ENCODE measurements at regions not wholly inside any gene's neighbourhood (a gene's known extent, or its start where the extent isn't known, plus 50 kb on each side); places are given as distances from the start of the nearest gene placed in this dataset.

GRCh38 chr4:160286051-160286450 lies 1183.2 kb downstream of the RAPGEF2 start:
- TF ChIP-seq, protein P1, sequence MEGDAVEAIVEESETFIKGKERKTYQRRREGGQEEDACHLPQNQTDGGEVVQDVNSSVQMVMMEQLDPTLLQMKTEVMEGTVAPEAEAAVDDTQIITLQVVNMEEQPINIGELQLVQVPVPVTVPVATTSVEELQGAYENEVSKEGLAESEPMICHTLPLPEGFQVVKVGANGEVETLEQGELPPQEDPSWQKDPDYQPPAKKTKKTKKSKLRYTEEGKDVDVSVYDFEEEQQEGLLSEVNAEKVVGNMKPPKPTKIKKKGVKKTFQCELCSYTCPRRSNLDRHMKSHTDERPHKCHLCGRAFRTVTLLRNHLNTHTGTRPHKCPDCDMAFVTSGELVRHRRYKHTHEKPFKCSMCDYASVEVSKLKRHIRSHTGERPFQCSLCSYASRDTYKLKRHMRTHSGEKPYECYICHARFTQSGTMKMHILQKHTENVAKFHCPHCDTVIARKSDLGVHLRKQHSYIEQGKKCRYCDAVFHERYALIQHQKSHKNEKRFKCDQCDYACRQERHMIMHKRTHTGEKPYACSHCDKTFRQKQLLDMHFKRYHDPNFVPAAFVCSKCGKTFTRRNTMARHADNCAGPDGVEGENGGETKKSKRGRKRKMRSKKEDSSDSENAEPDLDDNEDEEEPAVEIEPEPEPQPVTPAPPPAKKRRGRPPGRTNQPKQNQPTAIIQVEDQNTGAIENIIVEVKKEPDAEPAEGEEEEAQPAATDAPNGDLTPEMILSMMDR (conservative IDR thresholded peaks at IDR 0.05; ENCODE audit: low read depth, low read length), result no peak
- TF ChIP-seq EZH2 (IDR thresholded peaks at IDR 0.05; ENCODE audit: borderline replicate concordance, low read depth, low read length, poor library complexity, severe bottlenecking), result no peak

Data from A673 (cell line).